ENCODE measurements at regions not wholly inside any gene's neighbourhood (a gene's known extent, or its start where the extent isn't known, plus 50 kb on each side); places are given as distances from the start of the nearest gene placed in this dataset.

GRCh38 chr11:115075356-115075755 lies 397.0 kb downstream of the NXPE2 start:
- TF ChIP-seq CTCF (IDR thresholded peaks at IDR 0.05) (no peak), POLR2A (IDR thresholded peaks at IDR 0.05) (no peak)

Measured in Peyer's patch (tissue), 4 donors.